ENCODE measurements at regions not wholly inside any gene's neighbourhood (a gene's known extent, or its start where the extent isn't known, plus 50 kb on each side); places are given as distances from the start of the nearest gene placed in this dataset.

GRCh38 chr20:58568483-58569240 is 53.5 kb upstream of the APCDD1L start:
- Histone ChIP-seq H3K27ac (ENCODE audit: low read depth, low read length) (no peak overlapping the region), H3K36me3 (ENCODE audit: insufficient read depth, low read length) (no peaks in the 10 kb centered on the region), H3K4me1 (ENCODE audit: insufficient read depth, low read length) (no peaks in the 10 kb centered on the region), H3K27me3 (ENCODE audit: insufficient read depth, low read length) (no peaks in the 10 kb centered on the region), H3K9me3 (ENCODE audit: control insufficient read depth in 1 of 2, low read length in 2 of 2) (no peaks in the 10 kb centered on the region), H3K4me3 (ENCODE audit: low read length in 2 of 2) (no peak overlapping the region)
- no peaks in the 10 kb centered on the region for H3K36me3 Mint-ChIP-seq
- H3K4me1 Mint-ChIP-seq: peaks cover 0 to 7% (median 2%) of the 10 kb centered on the region in 4 donors
- no peak overlapping the region for H3K27ac Mint-ChIP-seq
- intact Hi-C loops (cut with micrococcal nuclease): no loop called here
- no peak overlapping the region for H3K4me3 Mint-ChIP-seq
- DNase-seq: no peak
- H3K9me3 Mint-ChIP-seq: peaks cover 0 to 7% (median 0%) of the 10 kb centered on the region in 8 donors
- ChIA-PET CTCF (ENCODE audit: partially characterized antibody) (no interaction called here), POLR2A (ENCODE audit: partially characterized antibody) (no interaction called here)
- H3K27me3 Mint-ChIP-seq: peaks cover 6% of the 10 kb centered on the region in 2 donors

DNA sequence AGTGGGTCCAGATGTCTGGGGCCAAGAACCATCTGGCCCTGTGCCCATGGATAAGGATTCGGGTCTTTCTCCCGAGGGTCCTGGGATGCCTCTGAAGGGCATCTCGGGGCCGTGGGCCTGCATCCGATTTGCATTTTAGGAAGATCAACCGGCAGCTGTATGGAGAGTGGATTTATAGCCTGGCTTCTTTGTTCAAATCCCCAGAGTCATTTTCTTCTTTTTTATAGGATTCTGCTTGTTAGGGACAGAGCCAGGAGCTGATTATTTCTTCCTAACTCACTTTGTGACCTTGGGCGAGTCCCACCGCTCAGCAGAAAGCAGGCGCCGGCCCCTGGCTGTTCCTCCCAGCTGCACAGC is 52.9 kb upstream of the APCDD1L start:
- Histone ChIP-seq H3K27ac (ENCODE audit: low read depth, low read length) (no peak overlapping the region), H3K27me3 (ENCODE audit: insufficient read depth, low read length) (no peaks in the 10 kb centered on the region), H3K4me1 (ENCODE audit: insufficient read depth, low read length) (no peaks in the 10 kb centered on the region), H3K36me3 (ENCODE audit: insufficient read depth, low read length) (no peaks in the 10 kb centered on the region), H3K9me3 (ENCODE audit: control insufficient read depth in 1 of 2, low read length in 2 of 2) (no peaks in the 10 kb centered on the region), H3K4me3 (ENCODE audit: low read length in 2 of 2) (no peak overlapping the region)
- DNase-seq: no peak
- no peak overlapping the region for H3K27ac Mint-ChIP-seq
- peaks cover 0 to 11% (median 0%) of the 10 kb centered on the region in 8 donors for H3K9me3 Mint-ChIP-seq
- peaks cover 0 to 7% (median 2%) of the 10 kb centered on the region in 4 donors for H3K4me1 Mint-ChIP-seq
- CTCF ChIA-PET (ENCODE audit: partially characterized antibody): no interaction called here
- H3K4me3 Mint-ChIP-seq: no peak overlapping the region
- POLR2A ChIA-PET (ENCODE audit: partially characterized antibody): no interaction called here
- no peaks in the 10 kb centered on the region for H3K36me3 Mint-ChIP-seq
- intact Hi-C loops (cut with micrococcal nuclease): no loop called here
- H3K27me3 Mint-ChIP-seq: peaks cover 6% of the 10 kb centered on the region in 2 donors

GRCh38 chr20:58567437-58567836 is 52.2 kb upstream of the APCDD1L start:
- Histone ChIP-seq H3K27ac (ENCODE audit: low read depth, low read length) (no peak overlapping the region), H3K27me3 (ENCODE audit: insufficient read depth, low read length) (no peaks in the 10 kb centered on the region), H3K36me3 (ENCODE audit: insufficient read depth, low read length) (no peaks in the 10 kb centered on the region), H3K4me3 (ENCODE audit: low read length in 2 of 2) (no peak overlapping the region), H3K9me3 (ENCODE audit: control insufficient read depth in 1 of 2, low read length in 2 of 2) (no peaks in the 10 kb centered on the region), H3K4me1 (ENCODE audit: insufficient read depth, low read length) (no peaks in the 10 kb centered on the region)
- H3K27ac Mint-ChIP-seq: no peak overlapping the region
- peaks cover 6% of the 10 kb centered on the region in 2 donors for H3K27me3 Mint-ChIP-seq
- no peaks in the 10 kb centered on the region for H3K36me3 Mint-ChIP-seq
- peaks cover 0 to 11% (median 0%) of the 10 kb centered on the region in 8 donors for H3K9me3 Mint-ChIP-seq
- ChIA-PET CTCF (ENCODE audit: partially characterized antibody) (no interaction called here), POLR2A (ENCODE audit: partially characterized antibody) (no interaction called here)
- peaks cover 0 to 7% (median 2%) of the 10 kb centered on the region in 4 donors for H3K4me1 Mint-ChIP-seq
- H3K4me3 Mint-ChIP-seq: no peak overlapping the region
- intact Hi-C loops (cut with micrococcal nuclease): no loop called here
- no peak for DNase-seq

DNA sequence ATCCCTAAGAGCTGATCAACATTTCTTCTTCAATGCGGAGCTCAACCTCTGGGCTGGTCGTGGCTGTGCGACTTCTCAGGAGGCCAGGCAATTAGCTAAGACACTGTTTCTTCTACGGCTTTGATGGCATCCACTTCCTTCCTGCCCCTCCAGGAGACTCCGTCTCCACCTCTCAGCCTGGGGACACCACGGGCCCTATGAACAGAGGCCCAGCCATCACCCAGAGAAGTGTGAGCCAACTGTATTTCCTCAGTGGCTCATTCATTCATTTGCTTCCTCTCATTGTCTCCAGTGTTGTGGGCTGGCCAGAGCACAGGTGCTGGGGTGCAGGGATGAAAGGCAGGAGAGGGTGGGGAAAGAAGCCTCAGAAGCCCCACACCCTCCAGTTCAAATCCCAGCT is 51.8 kb upstream of the APCDD1L start:
- H3K27ac Mint-ChIP-seq: no peak overlapping the region
- intact Hi-C loops (cut with micrococcal nuclease): no loop called here

DNA sequence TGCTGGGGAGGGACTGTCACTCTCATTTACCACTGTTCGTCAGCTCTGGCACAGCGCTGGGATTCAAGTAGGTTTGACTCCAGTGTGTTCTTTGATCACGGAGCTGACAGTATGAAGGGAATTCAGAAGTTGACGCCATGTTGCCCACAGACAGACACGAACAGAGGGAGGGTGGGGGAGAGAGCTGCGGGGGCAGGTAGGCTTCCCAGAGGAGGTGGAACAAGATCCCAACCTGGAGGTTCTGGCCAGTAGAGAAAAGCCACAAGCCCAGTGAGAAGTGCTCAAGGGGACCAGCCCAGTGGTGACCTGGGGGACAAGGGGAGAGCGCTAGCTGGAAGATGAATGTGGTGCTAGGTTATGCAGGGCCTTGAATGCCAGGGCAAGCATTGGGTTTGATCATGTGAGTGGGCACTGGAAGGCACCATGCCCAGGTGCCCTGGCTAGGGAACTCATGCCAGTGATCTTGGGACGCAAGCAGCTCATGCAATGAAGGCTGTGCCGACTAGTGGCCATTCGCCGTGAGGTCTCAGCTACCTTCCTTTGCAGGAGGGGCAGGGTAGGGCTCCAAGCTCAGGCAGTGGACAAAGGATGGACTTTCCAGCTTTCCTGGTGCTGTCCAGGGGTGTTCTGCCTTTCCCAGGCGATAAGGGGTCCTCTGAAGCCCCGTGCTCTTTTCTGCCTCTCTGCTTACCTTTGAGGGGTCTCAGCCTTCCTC is 50.4 kb upstream of the APCDD1L start:
- ChIA-PET CTCF (ENCODE audit: partially characterized antibody) (no interaction called here), POLR2A (ENCODE audit: partially characterized antibody) (no interaction called here)
- Histone ChIP-seq H3K4me1 (ENCODE audit: insufficient read depth, low read length) (no peaks in the 10 kb centered on the region), H3K9me3 (ENCODE audit: control insufficient read depth in 1 of 2, low read length in 2 of 2) (no peaks in the 10 kb centered on the region), H3K27me3 (ENCODE audit: insufficient read depth, low read length) (no peaks in the 10 kb centered on the region), H3K36me3 (ENCODE audit: insufficient read depth, low read length) (no peaks in the 10 kb centered on the region), H3K27ac (ENCODE audit: low read depth, low read length) (no peak overlapping the region), H3K4me3 (ENCODE audit: low read length in 2 of 2) (no peak overlapping the region)
- no peak overlapping the region for H3K4me3 Mint-ChIP-seq
- no peak for DNase-seq
- intact Hi-C loops (cut with micrococcal nuclease): no loop called here
- H3K27ac Mint-ChIP-seq: no peak overlapping the region
- H3K9me3 Mint-ChIP-seq: peaks cover 0 to 11% (median 0%) of the 10 kb centered on the region in 8 donors
- H3K36me3 Mint-ChIP-seq: no peaks in the 10 kb centered on the region
- peaks cover 0 to 7% (median 2%) of the 10 kb centered on the region in 4 donors for H3K4me1 Mint-ChIP-seq
- peaks cover 5 to 6% of the 10 kb centered on the region in 2 donors for H3K27me3 Mint-ChIP-seq

More for the DNA sequence above, 51.8 kb upstream of the APCDD1L start:
- no peaks in the 10 kb centered on the region for H3K36me3 ChIP-seq (ENCODE audit: insufficient read depth, low read length)
- Mint-ChIP-seq H3K27me3 (peaks cover 5 to 6% of the 10 kb centered on the region in 2 donors), H3K36me3 (no peaks in the 10 kb centered on the region), H3K4me3 (no peak overlapping the region), H3K9me3 (peaks cover 0 to 11% (median 0%) of the 10 kb centered on the region in 8 donors), H3K4me1 (peaks cover 0 to 7% (median 2%) of the 10 kb centered on the region in 4 donors)
- POLR2A ChIA-PET (ENCODE audit: partially characterized antibody): no interaction called here
- no peaks in the 10 kb centered on the region for H3K9me3 ChIP-seq (ENCODE audit: control insufficient read depth in 1 of 2, low read length in 2 of 2)
- H3K27ac ChIP-seq (ENCODE audit: low read depth, low read length): no peak overlapping the region
- H3K4me3 ChIP-seq (ENCODE audit: low read length in 2 of 2): no peak overlapping the region
- no peak for DNase-seq
- CTCF ChIA-PET (ENCODE audit: partially characterized antibody): no interaction called here
- H3K4me1 ChIP-seq (ENCODE audit: insufficient read depth, low read length): no peaks in the 10 kb centered on the region
- no peaks in the 10 kb centered on the region for H3K27me3 ChIP-seq (ENCODE audit: insufficient read depth, low read length)
